Vagina (tissue), 2 donors: ENCODE measurements at regions not wholly inside any gene's neighbourhood (a gene's known extent, or its start where the extent isn't known, plus 50 kb on each side); places are given as distances from the start of the nearest gene placed in this dataset.

Source experiments
- DNase-seq, 2 donors: peaks; one replicate each; pipeline ENCODE4 v3.0.0-alpha.2; 2017; ENCODE audit errors: extremely low spot score in 2 of 2
- H3K27ac ChIP-seq: fragments of 200-600 bp; sonication (generic); one replicate; pipeline ENCODE4 v1.5.1; 2019
- H3K27me3 ChIP-seq: fragments of 200-600 bp; sonication (generic); one replicate; pipeline ENCODE4 v1.5.1; 2019
- H3K36me3 ChIP-seq, 2 donors: fragments of 200-600 bp; sonication (generic); one replicate each; pipeline ENCODE4 v1.5.1; 2017 to 2019
- H3K4me1 ChIP-seq: fragments of 200-600 bp; sonication (generic); one replicate; pipeline ENCODE4 v1.5.1; 2019
- H3K4me3 ChIP-seq, 2 donors: fragments of 200-600 bp; sonication (generic); 1 replicate in 1 of 2; 2 replicates in 1 of 2; pipeline ENCODE4 v1.5.1; 2016 to 2019
- H3K9me3 ChIP-seq: fragments of 200-600 bp; sonication (generic); one replicate; pipeline ENCODE4 v1.5.1; 2019
- CTCF ChIP-seq, 3 experiments: fragments of 450-650 bp in 2 of 3; fragments of 200-600 bp in 1 of 3; sonication (generic) in 1 of 3; IDR thresholded peaks; one replicate each; pipeline ENCODE4 v1.5.1; 2017 to 2019; ENCODE audit warnings: antibody characterized with exemption in 3 of 3, mild to moderate bottlenecking in 2 of 3, moderate library complexity in 2 of 3
- POLR2A ChIP-seq, 2 donors: fragments of 450-650 bp; IDR thresholded peaks; one replicate each; pipeline ENCODE4 v1.6.1; 2017; ENCODE audit warnings: antibody characterized with exemption in 2 of 2, mild to moderate bottlenecking in 2 of 2, moderate library complexity in 2 of 2
- POLR2AphosphoS5 ChIP-seq, 2 donors: sonication (generic); formaldehyde crosslinking; IDR thresholded peaks; one replicate each; pipeline ENCODE4 v1.9.0; 2017; ENCODE audit warnings: antibody characterized with exemption in 2 of 2, mild to moderate bottlenecking in 2 of 2, low read depth in 1 of 2; ENCODE audit not compliant: insufficient read depth in 1 of 2
- intact Hi-C: fragments of 100-400 bp; cut with DNase I; formaldehyde crosslinking; loops from one replicate; pipeline ENCODE4 v1.15.1; 2023

GRCh38 chr7:114218283-114218682 lies 196.3 kb upstream of the FOXP2 start:
- intact Hi-C loops, result no loop called here

GRCh38 chr7:114217026-114217806 lies 197.4 kb upstream of the FOXP2 start:
- Histone ChIP-seq H3K9me3 (no peaks in the 10 kb centered on the region), H3K36me3 (no peaks in the 10 kb centered on the region), H3K4me1 (no peaks in the 10 kb centered on the region), H3K27me3 (no peaks in the 10 kb centered on the region), H3K4me3 (no peak overlapping the region), H3K27ac (no peak overlapping the region)
- DNase-seq, result no peak
- TF ChIP-seq POLR2A (IDR thresholded peaks at IDR 0.05) (no peak), POLR2AphosphoS5 (IDR thresholded peaks at IDR 0.05; ENCODE audit: insufficient read depth in 1 of 2, low read depth in 1 of 2) (no peak), CTCF (IDR thresholded peaks at IDR 0.05) (no peak)
- intact Hi-C loops, result no loop called here

More at GRCh38 chr7:114218283-114218682, 196.3 kb upstream of the FOXP2 start:
- H3K36me3 ChIP-seq, result no peaks in the 10 kb centered on the region
- no peaks in the 10 kb centered on the region for H3K4me1 ChIP-seq
- TF ChIP-seq POLR2A (IDR thresholded peaks at IDR 0.05) (no peak), POLR2AphosphoS5 (IDR thresholded peaks at IDR 0.05; ENCODE audit: insufficient read depth in 1 of 2, low read depth in 1 of 2) (no peak), CTCF (IDR thresholded peaks at IDR 0.05) (no peak)
- H3K27me3 ChIP-seq, result no peaks in the 10 kb centered on the region
- H3K4me3 ChIP-seq, result no peak overlapping the region
- no peak overlapping the region for H3K27ac ChIP-seq
- H3K9me3 ChIP-seq, result no peaks in the 10 kb centered on the region
- no peak for DNase-seq

- no peaks in the 10 kb centered on the region for H3K27me3 ChIP-seq
- H3K4me1 ChIP-seq, result no peaks in the 10 kb centered on the region
- no peaks in the 10 kb centered on the region for H3K9me3 ChIP-seq
- H3K27ac ChIP-seq, result no peak overlapping the region
- TF ChIP-seq CTCF (IDR thresholded peaks at IDR 0.05), result no peak
- no peak for TF ChIP-seq POLR2AphosphoS5 (IDR thresholded peaks at IDR 0.05; ENCODE audit: insufficient read depth in 1 of 2, low read depth in 1 of 2)
- TF ChIP-seq POLR2A (IDR thresholded peaks at IDR 0.05), result no peak
- no peak overlapping the region for H3K4me3 ChIP-seq
- DNase-seq, result no peak
- intact Hi-C loops, result no loop called here
- no peaks in the 10 kb centered on the region for H3K36me3 ChIP-seq
These were observed 200.1 kb upstream of the FOXP2 start for GRCh38 chr7:114214466-114214865.

- no peaks in the 10 kb centered on the region for H3K36me3 ChIP-seq
- no peak overlapping the region for H3K27ac ChIP-seq
- no peaks in the 10 kb centered on the region for H3K9me3 ChIP-seq
- H3K27me3 ChIP-seq, result no peaks in the 10 kb centered on the region
- intact Hi-C loops, result no loop called here
- TF ChIP-seq POLR2AphosphoS5 (IDR thresholded peaks at IDR 0.05; ENCODE audit: insufficient read depth in 1 of 2, low read depth in 1 of 2), result no peak
- no peak for TF ChIP-seq CTCF (IDR thresholded peaks at IDR 0.05)
- no peak for TF ChIP-seq POLR2A (IDR thresholded peaks at IDR 0.05)
- H3K4me3 ChIP-seq, result no peak overlapping the region
- H3K4me1 ChIP-seq, result no peaks in the 10 kb centered on the region
- DNase-seq, result no peak
These were observed 201.7 kb upstream of the FOXP2 start for GRCh38 chr7:114212721-114213429.

GRCh38 chr7:114209968-114210367 lies 204.6 kb upstream of the FOXP2 start:
- H3K4me1 ChIP-seq, result no peaks in the 10 kb centered on the region
- H3K27ac ChIP-seq, result no peak overlapping the region
- DNase-seq, result no peak
- no peaks in the 10 kb centered on the region for H3K9me3 ChIP-seq
- no peaks in the 10 kb centered on the region for H3K36me3 ChIP-seq
- TF ChIP-seq POLR2AphosphoS5 (IDR thresholded peaks at IDR 0.05; ENCODE audit: insufficient read depth in 1 of 2, low read depth in 1 of 2), result no peak
- no peak for TF ChIP-seq CTCF (IDR thresholded peaks at IDR 0.05)
- TF ChIP-seq POLR2A (IDR thresholded peaks at IDR 0.05), result no peak
- intact Hi-C loops, result no loop called here
- H3K4me3 ChIP-seq, result no peak overlapping the region
- H3K27me3 ChIP-seq, result no peaks in the 10 kb centered on the region
